DOHH2 (cell line): ENCODE measurements at regions not wholly inside any gene's neighbourhood (a gene's known extent, or its start where the extent isn't known, plus 50 kb on each side); places are given as distances from the start of the nearest gene placed in this dataset.

Experiments
- H3F3A ChIP-seq: fragments of 200-600 bp; sonication (generic), shearing (Covaris generic); 2 replicates; pipeline ENCODE4 v1.6.0; 2016; ENCODE audit warnings: antibody characterized with exemption, mild to moderate bottlenecking; ENCODE audit not compliant: control insufficient read depth, insufficient read depth
- H3K27ac ChIP-seq: fragments of 200-600 bp; sonication (generic); 2 replicates; pipeline ENCODE4 v1.5.1; 2014; ENCODE audit warnings: low read depth, mild to moderate bottlenecking, low read length, moderate library complexity
- H3K27me3 ChIP-seq: fragments of 200-600 bp; sonication (generic); 2 replicates; pipeline ENCODE4 v1.6.1; 2014; ENCODE audit warnings: mild to moderate bottlenecking, low read length, mixed read lengths; ENCODE audit not compliant: control insufficient read depth
- H3K36me3 ChIP-seq: fragments of 200-600 bp; sonication (generic); 2 replicates; pipeline ENCODE4 v1.6.1; 2014; ENCODE audit warnings: mild to moderate bottlenecking, low read length, moderate library complexity, mixed read lengths; ENCODE audit not compliant: control insufficient read depth
- H3K4me1 ChIP-seq: fragments of 200-600 bp; sonication (generic); 2 replicates; pipeline ENCODE4 v1.6.1; 2014; ENCODE audit warnings: mild to moderate bottlenecking, low read length, mixed read lengths; ENCODE audit not compliant: control insufficient read depth
- H3K4me2 ChIP-seq: fragments of 200-600 bp; sonication (generic); 2 replicates; pipeline ENCODE4 v1.6.0; 2014; ENCODE audit warnings: mild to moderate bottlenecking, low read length, moderate library complexity
- H3K4me3 ChIP-seq: fragments of 200-600 bp; sonication (generic); 2 replicates; pipeline ENCODE4 v1.5.1; 2014; ENCODE audit warnings: mild to moderate bottlenecking, low read length, mixed read lengths
- H3K79me2 ChIP-seq: fragments of 200-600 bp; sonication (generic); 2 replicates; pipeline ENCODE4 v1.6.1; 2014; ENCODE audit warnings: mild to moderate bottlenecking, low read length, mixed read lengths; ENCODE audit not compliant: control insufficient read depth
- H3K9me2 ChIP-seq: fragments of 200-600 bp; sonication (generic); replicated peaks from 2 replicates; pipeline ENCODE4 v1.6.1; 2014; ENCODE audit warnings: mild to moderate bottlenecking, low read length, mixed read lengths; ENCODE audit not compliant: control insufficient read depth
- H3K9me3 ChIP-seq: fragments of 200-600 bp; sonication (generic); 2 replicates; pipeline ENCODE4 v1.6.1; 2014; ENCODE audit warnings: antibody characterized with exemption, low read length, mixed read lengths; ENCODE audit not compliant: control insufficient read depth, insufficient read depth
- H4K20me1 ChIP-seq: fragments of 200-600 bp; sonication (generic); 2 replicates; pipeline ENCODE4 v1.6.0; 2014; ENCODE audit warnings: low read depth, mild to moderate bottlenecking, antibody characterized with exemption, low read length, moderate library complexity; ENCODE audit not compliant: control insufficient read depth, insufficient read depth
- EZH2phosphoT487 ChIP-seq: fragments of 200-600 bp; sonication (generic); IDR thresholded peaks from 2 replicates; pipeline ENCODE4 v1.6.1; 2017; ENCODE audit warnings: borderline replicate concordance, mild to moderate bottlenecking, antibody characterized with exemption, low read length, moderate library complexity, mixed read lengths
- TF ChIP-seq, protein P1 (sequence below): fragments of 200-600 bp; sonication (generic); IDR thresholded peaks from one replicate; pipeline ENCODE4 v1.5.1; 2014; ENCODE audit warnings: antibody characterized with exemption, mild to moderate bottlenecking, low read depth, low read length; ENCODE audit not compliant: poor library complexity, severe bottlenecking

DNA sequence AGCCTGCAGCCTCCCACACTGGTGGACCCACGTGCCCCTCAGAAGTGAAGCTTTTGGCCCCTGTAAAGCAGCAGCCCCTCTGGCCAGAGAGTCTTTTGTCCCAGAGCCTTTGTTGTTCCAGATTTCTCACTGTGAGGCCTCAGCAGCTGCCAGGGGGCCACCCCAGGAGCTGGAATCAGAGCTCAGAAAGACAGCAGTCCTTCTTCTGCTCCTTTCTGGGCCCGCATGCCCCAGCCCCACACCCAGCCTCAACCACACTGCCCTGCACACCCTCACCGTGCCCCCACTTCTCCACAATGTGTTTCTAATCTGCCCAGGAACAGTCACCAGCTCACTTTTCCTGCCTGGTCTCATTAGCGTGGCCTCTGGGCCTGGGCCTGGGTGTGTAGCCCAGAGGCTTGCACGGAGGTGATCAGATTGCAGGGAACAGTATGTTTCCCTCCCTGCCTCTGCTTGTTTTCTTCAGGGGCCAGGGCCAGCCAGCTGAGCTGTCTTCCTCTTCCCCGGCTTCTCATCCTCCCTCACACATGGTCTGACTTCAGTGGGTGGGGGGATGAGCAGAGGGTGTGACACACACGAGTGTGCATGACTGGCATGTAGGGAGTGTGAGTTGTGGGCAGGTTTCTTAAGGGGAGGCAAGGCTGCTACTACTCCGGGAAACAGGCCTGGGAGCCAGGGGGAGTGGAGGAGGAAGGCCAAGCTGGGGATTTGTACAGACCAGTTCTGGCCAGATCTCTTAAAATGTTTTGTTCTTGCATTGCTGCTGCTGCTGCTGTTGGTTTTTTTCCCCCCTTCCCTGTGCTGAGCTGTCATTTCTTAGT lies 82.5 kb upstream of the ZNF648 start:
- Histone ChIP-seq H3K4me2 (no peak overlapping the region), H3K4me1 (no peaks in the 10 kb centered on the region), H4K20me1 (no peaks in the 10 kb centered on the region), H3K79me2 (no peaks in the 10 kb centered on the region), H3F3A (no peaks in the 10 kb centered on the region), H3K9me3 (no peaks in the 10 kb centered on the region), H3K4me3 (no peak overlapping the region), H3K9me2 (no peaks in the 10 kb centered on the region), H3K27ac (no peak overlapping the region), H3K27me3 (no peaks in the 10 kb centered on the region; the same call in 1 of the 2 replicates), H3K36me3 (no peaks in the 10 kb centered on the region)
- TF ChIP-seq EZH2phosphoT487 = no peak
- TF ChIP-seq, protein P1, sequence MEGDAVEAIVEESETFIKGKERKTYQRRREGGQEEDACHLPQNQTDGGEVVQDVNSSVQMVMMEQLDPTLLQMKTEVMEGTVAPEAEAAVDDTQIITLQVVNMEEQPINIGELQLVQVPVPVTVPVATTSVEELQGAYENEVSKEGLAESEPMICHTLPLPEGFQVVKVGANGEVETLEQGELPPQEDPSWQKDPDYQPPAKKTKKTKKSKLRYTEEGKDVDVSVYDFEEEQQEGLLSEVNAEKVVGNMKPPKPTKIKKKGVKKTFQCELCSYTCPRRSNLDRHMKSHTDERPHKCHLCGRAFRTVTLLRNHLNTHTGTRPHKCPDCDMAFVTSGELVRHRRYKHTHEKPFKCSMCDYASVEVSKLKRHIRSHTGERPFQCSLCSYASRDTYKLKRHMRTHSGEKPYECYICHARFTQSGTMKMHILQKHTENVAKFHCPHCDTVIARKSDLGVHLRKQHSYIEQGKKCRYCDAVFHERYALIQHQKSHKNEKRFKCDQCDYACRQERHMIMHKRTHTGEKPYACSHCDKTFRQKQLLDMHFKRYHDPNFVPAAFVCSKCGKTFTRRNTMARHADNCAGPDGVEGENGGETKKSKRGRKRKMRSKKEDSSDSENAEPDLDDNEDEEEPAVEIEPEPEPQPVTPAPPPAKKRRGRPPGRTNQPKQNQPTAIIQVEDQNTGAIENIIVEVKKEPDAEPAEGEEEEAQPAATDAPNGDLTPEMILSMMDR = no peak

DNA sequence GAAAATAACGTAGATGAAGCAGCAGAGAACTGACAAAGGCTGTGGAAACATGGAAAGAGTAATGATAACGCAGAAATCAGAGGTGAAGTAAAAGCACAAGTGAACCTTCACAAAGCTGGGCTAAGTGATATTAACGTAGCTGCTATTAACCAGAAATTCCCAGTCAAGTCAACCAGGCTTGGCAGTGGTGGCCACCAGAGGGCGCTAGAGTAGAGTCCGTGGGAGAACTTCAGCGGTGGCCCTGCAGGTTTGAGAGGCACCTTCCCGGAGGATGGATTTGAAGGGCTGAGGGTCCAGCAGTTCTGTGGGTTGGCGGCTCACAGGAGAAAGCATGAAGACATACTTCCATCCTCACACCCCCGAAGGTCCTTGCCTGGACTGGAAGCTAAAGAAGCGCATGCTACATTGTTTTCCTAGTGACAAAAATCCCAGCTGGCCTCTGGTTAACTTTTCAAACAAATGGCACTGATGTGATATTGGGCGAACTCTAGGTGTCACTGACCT lies 81.7 kb upstream of the ZNF648 start:
- no peak overlapping the region for H3K4me2 ChIP-seq
- H3K36me3 ChIP-seq = no peaks in the 10 kb centered on the region
- H3K27ac ChIP-seq = no peak overlapping the region
- no peaks in the 10 kb centered on the region for H3K9me2 ChIP-seq
- H4K20me1 ChIP-seq = no peaks in the 10 kb centered on the region
- TF ChIP-seq EZH2phosphoT487 = no peak
- TF ChIP-seq, protein P1 = peak; percentile 90
- H3K4me3 ChIP-seq = no peak overlapping the region
- no peaks in the 10 kb centered on the region for H3K9me3 ChIP-seq
- H3K27me3 ChIP-seq = no peaks in the 10 kb centered on the region; the same call in 1 of the 2 replicates
- no peaks in the 10 kb centered on the region for H3K79me2 ChIP-seq
- H3K4me1 ChIP-seq = no peaks in the 10 kb centered on the region
- no peaks in the 10 kb centered on the region for H3F3A ChIP-seq

GRCh38 chr1:182142621-182143020 lies 81.1 kb upstream of the ZNF648 start:
- H3K27me3 ChIP-seq = no peaks in the 10 kb centered on the region; the same call in 1 of the 2 replicates
- H3K4me3 ChIP-seq = no peak overlapping the region
- no peaks in the 10 kb centered on the region for H3K9me2 ChIP-seq
- no peaks in the 10 kb centered on the region for H3K4me1 ChIP-seq
- no peak overlapping the region for H3K4me2 ChIP-seq
- H3F3A ChIP-seq = no peaks in the 10 kb centered on the region
- H3K27ac ChIP-seq = no peak overlapping the region
- TF ChIP-seq EZH2phosphoT487 = no peak
- TF ChIP-seq, protein P1 = no peak
- H3K9me3 ChIP-seq = no peaks in the 10 kb centered on the region
- H4K20me1 ChIP-seq = no peaks in the 10 kb centered on the region
- H3K79me2 ChIP-seq = no peaks in the 10 kb centered on the region
- no peaks in the 10 kb centered on the region for H3K36me3 ChIP-seq
